GM21447 (cell line): ENCODE measurements at regions not wholly inside any gene's neighbourhood (a gene's known extent, or its start where the extent isn't known, plus 50 kb on each side); places are given as distances from the start of the nearest gene placed in this dataset.

Experiments
- ATAC-seq: cut with Tn5 transposase; IDR thresholded peaks from one replicate; pipeline ENCODE4 v1.9.1; 2021; ENCODE audit not compliant: unreplicated experiment

- ATAC-seq: no peak
Observed at GRCh38 chr5:12794476-12795332, 890.5 kb upstream of the CTNND2 start.

DNA sequence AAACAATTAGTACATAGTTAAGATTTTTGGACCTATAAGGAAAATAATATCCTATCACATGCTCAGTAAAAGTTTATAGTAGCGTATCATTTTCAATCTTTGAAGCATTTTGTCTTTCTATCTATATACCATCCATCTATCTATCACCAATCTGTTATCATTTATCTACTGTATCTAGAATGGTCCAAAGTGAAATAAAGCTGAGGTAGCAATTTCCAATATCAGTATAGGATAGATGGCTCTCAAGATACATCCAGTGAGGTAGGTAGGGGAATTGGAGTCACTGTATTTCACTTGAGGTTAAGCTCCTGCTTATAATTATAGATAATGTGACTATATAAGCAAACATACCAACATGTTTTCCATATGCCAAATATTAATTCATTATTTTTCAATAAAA is 889.1 kb upstream of the CTNND2 start:
- ATAC-seq: no peak

GRCh38 chr5:12780536-12780935 is 876.3 kb upstream of the CTNND2 start:
- ATAC-seq: no peak

DNA sequence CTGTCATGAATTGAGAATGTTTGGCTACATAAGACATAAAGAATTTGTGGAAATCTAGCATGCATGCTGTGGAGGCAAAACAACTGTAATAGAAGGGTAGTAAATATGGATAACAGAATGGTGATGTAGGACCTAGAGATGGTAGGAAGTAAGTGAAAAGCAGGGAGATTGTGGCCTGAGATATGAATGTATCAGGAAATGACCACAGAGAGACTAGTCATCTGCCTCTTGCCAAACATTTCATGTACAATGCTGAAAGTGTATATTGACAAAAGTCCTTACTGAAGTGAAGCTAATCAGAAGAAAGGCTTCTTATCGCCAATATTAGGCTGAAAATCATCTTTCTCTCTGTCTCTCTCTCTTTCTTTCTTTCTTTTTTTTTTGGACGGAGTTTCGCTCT is 873.1 kb upstream of the CTNND2 start:
- ATAC-seq: no peak

DNA sequence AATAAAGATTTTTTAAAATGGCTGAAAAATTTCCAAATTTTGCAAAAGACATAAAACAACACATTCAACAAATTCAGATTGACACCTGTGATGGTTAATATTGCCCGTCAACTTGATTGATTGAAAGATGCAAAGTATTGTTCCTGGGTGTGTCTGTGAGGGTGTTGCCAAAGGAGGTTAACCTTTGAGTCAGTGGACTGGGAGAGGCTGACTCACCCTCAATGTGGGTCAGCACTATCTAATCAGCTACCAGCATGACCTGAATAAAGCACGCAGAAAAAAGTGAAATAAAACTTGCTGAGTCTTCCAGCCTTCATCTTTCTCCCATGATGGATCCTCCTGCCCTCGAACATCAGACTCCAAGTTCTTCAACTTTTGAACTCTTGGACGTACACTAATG is 868.0 kb upstream of the CTNND2 start:
- no peak for ATAC-seq

GRCh38 chr5:12759377-12759776 is 855.1 kb upstream of the CTNND2 start:
- ATAC-seq: no peak

DNA sequence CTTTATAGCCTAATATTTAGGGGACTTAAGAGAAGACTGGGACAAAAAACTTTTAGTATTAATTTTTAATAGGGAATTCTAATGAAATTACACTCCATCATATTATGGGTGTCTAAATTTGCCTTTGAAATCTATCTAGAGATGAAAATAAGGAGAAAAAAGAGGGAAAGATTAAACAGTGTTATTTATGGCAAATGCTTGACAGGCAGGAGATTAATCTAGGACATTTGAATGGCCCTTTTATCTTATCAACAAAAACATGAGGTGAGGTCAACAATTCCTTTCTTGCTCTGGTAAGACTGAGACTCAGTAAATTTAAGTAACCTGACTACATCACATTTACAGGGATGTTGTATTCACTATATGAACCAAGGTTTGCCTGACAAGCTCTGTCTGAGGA is 852.8 kb upstream of the CTNND2 start:
- ATAC-seq: no peak

GRCh38 chr5:12745537-12745936 is 841.3 kb upstream of the CTNND2 start:
- no peak for ATAC-seq

- no peak for ATAC-seq
Observed at GRCh38 chr5:12743582-12743981, 839.3 kb upstream of the CTNND2 start.

GRCh38 chr5:12730354-12730753 is 826.1 kb upstream of the CTNND2 start:
- ATAC-seq: no peak

- no peak for ATAC-seq
Observed at GRCh38 chr5:12716664-12717063, 812.4 kb upstream of the CTNND2 start.

DNA sequence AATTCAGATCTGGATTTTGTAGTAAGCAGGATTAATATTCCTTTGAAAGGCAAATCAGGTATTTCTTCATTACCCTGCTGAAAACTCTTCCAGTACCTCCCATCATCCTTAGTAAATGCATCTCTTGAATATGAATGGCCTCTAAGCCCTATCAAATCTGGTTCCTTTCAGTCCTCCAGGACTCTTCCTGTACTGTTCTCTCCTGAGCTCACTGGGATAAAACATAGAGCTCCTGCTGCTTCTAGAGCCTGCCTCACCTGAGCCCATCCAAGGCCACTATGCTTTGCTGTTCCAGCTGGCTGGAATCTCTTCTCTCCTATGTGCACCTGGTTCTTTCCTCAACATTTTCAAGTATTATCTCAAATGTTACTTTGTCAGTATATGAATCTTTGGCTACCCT is 803.3 kb upstream of the CTNND2 start:
- no peak for ATAC-seq

DNA sequence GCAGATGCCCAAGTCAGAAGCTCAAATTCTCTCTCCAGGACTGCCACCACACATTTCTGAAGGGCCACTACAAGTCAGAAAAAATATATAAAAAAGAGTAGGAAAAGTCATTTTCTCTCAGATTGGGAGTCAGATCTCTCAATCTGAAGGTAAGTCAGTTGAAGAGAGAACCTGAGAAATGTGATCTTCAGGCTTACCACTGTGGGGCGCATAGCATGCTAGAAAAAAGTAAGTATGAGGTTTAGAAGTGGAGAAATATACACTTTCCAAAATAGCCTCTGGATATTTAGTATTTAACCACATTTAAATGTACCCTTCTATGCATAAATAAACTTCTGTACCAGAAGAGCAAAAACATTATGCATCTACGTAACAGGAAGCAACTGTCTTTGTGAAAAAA is 800.7 kb upstream of the CTNND2 start:
- ATAC-seq: no peak

DNA sequence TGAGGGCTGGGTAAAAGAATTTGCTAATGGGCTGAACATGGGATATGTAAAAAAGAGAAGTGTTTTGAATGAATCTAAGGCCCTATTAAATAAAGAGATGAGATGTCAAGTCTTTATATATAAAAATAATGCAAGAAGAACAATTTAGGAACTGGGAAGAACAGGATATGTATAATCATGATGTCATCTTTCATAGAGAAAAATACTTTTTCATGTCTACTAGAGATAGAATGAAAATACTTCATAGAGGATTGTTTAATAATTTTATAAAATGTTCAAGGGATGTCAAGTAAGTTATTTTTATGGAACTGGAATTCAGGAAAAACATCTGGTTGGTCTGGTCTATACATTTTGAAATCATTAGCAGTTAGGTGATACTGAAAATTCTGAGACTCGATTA is 799.0 kb upstream of the CTNND2 start:
- no peak for ATAC-seq

GRCh38 chr5:12695651-12696050 is 791.4 kb upstream of the CTNND2 start:
- ATAC-seq: no peak

- no peak for ATAC-seq
Observed at GRCh38 chr5:12691330-12691729, 787.1 kb upstream of the CTNND2 start.

DNA sequence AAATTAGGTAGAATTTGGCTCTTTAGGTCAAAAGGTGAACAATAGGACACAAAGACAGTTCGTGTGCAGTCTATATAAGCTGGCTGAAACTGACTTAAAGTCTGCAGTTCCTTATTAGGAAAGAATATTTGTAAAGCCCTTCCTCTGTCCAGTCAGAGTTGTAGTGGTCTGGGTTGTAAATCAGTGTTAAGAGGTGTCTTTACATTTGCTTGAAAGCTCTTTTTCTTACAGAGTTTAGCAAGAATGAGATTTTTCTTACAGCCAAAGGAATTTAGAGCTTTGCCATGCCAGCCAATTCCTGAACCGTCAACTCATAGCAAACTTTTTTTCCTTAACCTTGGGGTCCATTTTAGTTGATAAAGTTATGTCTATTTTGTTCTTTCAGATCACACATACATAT is 786.1 kb upstream of the CTNND2 start:
- no peak for ATAC-seq

- no peak for ATAC-seq
Observed at GRCh38 chr5:12683249-12683648, 779.0 kb upstream of the CTNND2 start.

GRCh38 chr5:12679731-12680130 is 775.5 kb upstream of the CTNND2 start:
- ATAC-seq: no peak

DNA sequence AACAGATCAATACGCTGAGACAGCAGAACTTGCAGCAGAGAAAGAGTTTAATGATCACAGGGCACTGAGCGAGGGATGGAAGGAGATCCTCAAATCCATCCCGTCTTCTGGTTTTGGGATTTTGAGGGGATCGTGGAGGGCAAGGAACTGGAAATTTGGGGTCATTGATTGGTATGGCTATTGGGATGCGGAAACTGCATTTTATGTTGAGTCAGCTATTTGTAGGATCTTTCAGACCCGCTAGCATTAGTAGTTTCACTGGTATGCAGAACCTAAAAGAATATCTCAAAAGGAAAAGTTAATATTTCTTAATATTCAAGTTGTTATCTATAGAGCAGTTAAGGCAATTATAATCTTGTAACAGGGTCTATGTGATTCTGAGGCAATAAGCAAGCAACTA is 771.7 kb upstream of the CTNND2 start:
- no peak for ATAC-seq

DNA sequence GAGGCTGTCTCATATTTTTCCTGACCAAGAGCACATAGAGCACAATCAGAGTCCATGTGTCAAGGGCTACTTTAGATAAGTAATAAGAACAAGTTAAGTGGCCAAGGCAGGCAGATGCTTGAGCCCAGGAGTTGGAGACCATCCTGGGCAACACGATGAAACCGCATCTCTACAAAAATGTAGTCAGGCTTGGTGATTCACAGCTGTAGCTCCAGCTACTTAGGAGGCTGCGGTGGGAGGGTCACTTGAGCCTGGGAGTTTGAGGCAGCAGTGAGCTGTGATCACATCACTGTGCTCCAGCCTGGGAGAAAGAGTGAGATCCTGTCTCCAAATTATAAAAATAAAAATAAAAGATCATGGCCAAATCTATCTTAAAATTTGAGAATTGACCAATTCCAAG is 767.9 kb upstream of the CTNND2 start:
- no peak for ATAC-seq

DNA sequence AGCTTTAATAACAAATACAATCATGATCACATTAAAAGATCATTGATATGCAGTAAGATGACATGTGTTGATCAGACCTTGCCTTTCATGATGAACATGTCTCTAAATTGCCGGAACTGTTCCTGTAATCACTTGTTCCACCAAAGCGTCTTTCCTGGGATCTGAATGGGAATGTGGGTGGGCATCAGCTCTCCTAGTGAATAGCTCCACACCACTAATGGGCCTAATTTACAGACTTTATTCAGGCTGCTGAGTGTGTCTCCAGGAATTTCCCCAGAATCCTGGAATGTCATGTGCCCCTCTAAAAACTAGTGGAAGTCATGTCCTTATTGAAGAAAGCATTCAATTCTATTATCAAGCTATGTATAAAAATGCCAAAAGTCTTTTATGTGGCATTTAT is 765.1 kb upstream of the CTNND2 start:
- no peak for ATAC-seq

GRCh38 chr5:12668564-12668963 is 764.3 kb upstream of the CTNND2 start:
- no peak for ATAC-seq
